Keratinocyte (primary cell): ENCODE measurements at regions not wholly inside any gene's neighbourhood (a gene's known extent, or its start where the extent isn't known, plus 50 kb on each side); places are given as distances from the start of the nearest gene placed in this dataset.

Experiments used
- CTCF ChIP-seq, 3 experiments: IDR thresholded peaks in 1 of 3; conservative IDR thresholded peaks in 1 of 3; optimal IDR thresholded peaks in 1 of 3; 2 replicates in 2 of 3; 3 replicates in 1 of 3; pipeline versions ENCODE3 to v1.5.1; 2011; ENCODE audit warnings: low read length in 3 of 3, mild to moderate bottlenecking in 3 of 3, moderate library complexity in 2 of 3, control low read depth in 1 of 3, inconsistent platforms in 1 of 3; ENCODE audit not compliant: insufficient read depth in 2 of 3; ENCODE audit errors: extremely low read depth in 1 of 3
- EZH2 ChIP-seq: IDR thresholded peaks from one replicate; pipeline ENCODE4 v1.6.1; 2012; ENCODE audit warnings: inconsistent platforms, mild to moderate bottlenecking, low read length, moderate library complexity

GRCh38 chr3:124597273-124597672, 133.0 kb upstream of the UMPS start:
- TF ChIP-seq CTCF (optimal IDR thresholded peaks at IDR 0.05 in 1 of 3, IDR thresholded peaks at IDR 0.05 in 1 of 3, conservative IDR thresholded peaks at IDR 0.05 in 1 of 3; ENCODE audit: extremely low read depth in 1 of 3, insufficient read depth in 2 of 3, low read length in 3 of 3), result no peak
- no peak for TF ChIP-seq EZH2
